Pulmonary artery endothelial cell (primary cell): ENCODE measurements at regions not wholly inside any gene's neighbourhood (a gene's known extent, or its start where the extent isn't known, plus 50 kb on each side); places are given as distances from the start of the nearest gene placed in this dataset.

Source experiments
- DNase-seq: peaks from one replicate; pipeline ENCODE4 v3.0.0-alpha.2; 2011; ENCODE audit warnings: low read depth, low spot score

DNA sequence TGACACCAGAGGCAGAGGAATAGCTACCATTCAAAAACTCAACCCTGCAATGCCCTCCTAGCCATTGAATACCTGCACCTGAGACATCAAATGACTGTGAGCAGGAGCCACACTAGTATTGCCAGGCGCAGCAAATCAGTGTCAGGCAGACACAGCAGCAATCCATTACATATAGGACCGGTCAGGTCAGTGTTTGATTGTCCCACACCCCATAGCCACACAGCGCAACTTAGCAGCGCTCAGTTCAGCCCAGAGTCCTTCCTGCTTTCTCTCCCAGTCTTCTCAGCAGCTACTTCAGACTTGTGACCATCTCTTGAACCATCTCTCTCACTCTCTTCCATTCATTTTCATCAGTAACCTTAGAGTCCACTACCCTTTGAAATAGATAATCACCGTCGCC lies 181.6 kb upstream of the GPR12 start:
- no peak for DNase-seq

DNA sequence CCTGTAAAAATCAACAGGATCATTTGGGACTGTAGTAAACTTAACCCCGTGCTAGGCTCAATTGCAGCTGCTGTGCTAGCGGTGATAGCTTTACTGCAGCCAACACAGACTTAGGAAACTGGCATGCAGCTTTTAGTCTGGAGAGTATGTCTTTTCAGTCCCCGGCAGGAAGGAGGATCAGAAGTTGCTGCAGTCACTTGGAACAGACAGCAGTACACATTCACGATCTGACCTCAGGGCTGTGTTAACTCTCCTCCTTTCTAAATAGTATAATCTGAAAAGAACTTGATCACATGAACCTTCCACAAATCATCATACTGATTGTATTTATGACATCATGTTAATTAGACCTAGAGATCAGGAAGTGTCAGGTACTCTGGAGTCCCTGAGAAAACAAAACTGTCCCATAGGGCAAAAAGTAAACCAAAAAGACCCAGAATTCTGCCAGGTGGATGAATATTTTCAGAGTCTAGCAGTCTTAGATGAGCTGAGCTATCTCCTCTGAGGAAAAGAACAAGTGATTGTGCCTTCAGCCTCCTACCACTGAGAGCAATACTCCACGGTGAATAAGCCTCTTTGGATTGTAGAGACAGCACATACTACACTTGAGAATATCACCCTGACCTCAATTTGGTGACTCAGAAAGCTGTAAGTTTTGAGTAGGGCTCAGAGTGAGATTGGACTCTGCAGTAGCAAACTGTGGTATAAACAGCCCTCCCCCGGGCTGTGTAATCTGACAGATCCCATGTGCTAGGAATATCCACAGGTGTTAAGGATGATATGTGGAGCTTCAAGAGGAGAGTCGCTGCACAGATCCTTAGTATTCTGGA lies 181.0 kb upstream of the GPR12 start:
- DNase-seq, result no peak

DNA sequence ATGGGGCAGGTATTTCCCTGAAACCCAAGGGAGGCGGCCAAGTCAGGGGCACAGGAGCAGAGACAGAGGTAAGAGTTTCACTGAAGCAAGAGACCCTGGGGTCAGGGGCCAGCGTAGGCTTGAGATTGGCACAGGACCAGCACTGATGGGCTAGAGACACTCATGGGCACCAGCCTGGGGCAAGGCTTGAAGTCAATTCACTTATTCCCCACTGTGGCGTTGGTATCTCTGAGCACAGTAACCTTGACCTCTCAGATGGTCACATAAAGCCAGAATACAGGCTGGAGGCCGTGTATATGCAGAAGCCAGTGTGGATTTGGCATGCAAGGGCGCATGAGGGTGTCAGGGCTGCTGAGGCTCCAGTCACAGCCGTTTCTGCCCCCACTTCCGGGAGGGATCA lies 173.5 kb upstream of the GPR12 start:
- no peak for DNase-seq

DNA sequence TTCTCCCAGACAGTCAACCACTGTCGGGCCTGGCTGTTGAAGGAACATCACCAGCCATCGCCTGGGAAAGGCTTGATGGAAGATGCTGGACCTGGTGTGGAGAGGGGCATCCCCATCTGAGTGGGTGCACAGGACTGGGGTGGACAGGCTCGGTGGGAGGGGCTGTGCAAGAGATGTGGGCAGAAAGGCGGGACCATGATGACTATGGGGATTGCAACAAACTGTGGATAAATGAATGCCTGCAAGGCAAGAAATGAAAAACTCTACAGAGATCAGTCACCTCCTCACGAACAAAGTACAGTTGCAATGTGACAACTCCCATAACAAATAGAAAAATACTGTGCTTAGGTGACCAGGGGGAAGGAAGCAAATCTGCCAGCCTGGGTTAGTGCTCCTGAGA lies 171.9 kb upstream of the GPR12 start:
- DNase-seq, result no peak

DNA sequence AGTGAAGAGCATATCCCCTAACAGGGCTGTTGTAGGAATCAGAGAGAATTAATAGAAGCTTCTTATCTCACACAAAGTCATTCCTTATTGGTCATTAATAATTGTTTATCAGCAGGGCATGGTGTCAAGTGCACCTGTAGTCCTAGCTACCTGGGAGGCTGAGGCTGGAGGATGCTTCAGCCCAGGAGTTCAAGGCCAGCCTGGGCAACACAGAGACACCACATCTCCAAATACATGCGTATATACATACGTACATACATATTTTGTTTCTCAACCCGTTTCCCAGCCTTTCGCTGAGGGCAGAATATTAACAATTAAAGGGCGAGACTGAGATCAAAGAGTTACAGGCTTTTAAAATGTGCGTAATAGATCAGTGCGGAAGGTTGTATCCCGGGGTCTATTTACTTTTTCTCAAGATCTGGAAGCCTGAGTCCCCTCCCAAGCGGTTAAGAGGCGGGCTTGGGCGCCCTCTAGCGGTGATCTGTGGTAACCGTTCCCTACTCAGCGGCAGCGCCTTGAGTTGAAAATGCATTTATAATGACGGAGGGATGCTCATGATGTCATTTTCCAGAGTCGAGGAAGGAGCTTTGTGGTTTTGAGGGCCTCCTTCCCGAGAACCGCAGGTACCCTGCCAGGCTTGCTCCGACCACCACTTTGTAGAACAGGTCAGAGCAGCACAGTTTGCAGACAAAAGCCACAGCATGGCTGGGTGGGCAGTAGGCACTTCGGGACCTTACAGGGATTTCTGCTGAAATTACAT lies 169.6 kb upstream of the GPR12 start:
- no peak for DNase-seq

DNA sequence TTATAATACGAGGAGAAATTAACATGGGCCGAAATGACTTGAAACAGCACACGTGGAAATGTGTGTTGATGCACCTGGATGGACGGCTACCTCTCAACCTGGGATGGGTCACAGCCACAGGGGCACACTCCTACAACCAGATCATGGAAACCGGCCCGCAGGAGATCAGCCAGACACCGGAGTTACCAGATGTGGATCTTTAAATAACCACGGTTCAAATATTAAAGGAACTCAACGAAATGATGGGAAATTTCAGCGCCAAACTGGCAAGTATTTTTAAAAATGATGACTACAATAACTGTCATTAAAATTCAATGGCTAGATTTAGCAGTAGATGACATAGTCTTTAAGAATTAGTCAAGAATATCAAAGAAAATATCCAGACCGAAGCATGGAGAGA lies 166.9 kb upstream of the GPR12 start:
- no peak for DNase-seq

DNA sequence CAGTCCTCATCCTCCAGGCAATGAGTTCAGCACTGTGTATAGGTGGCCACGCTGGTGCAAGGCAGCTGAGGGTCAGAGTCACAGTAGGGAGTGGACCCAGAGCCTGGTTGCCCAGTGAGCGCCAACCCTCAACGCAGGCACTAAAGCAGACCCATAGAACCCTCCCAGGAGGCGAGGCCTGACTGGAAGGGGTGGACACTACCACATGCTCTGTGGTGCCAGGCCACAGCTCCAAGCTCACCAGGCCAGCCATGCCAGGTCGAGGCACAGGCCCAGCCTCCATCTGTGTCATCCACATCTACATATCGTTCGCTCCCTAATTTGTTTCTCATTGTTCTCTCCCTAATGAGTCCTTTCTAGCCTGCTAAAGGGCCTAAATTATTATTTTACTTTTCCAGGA lies 165.8 kb upstream of the GPR12 start:
- DNase-seq, result no peak

DNA sequence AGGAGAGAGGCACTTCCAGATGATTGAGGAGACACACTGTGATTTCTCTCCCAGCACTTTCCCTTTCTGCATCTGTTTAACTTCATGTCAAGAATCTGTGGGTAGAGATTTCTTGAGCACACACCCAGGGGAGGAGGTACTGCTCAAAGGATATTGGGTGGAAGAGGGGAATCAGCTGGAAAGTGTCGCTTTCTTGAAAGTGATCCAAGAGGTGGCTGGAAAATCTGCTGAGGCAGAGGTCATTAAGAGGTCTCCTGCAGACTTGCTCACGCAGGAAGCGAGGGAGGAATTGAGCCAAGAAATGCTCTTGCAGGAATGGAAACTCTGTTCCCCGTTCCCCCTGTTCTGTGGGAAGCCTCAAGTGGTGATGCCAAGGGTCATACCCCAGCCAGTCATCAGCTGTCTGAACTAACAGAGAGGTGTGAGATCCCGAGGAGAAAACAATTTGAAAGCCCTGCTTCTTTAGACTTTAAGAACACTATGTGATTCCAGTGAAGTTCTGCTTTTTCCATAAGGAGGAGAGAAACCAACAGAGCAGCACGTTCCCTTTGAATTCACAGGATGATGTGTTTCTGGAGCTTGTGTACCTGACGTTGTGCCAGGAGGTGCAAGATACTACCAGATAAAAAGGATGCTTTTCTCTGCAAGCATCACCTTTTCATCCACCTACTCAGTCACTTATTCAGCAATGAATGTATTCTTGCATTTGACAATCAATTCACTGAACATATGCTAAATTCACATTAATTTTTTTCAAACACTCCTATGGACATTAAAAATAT lies 163.4 kb upstream of the GPR12 start:
- peak; percentile 24 for DNase-seq

DNA sequence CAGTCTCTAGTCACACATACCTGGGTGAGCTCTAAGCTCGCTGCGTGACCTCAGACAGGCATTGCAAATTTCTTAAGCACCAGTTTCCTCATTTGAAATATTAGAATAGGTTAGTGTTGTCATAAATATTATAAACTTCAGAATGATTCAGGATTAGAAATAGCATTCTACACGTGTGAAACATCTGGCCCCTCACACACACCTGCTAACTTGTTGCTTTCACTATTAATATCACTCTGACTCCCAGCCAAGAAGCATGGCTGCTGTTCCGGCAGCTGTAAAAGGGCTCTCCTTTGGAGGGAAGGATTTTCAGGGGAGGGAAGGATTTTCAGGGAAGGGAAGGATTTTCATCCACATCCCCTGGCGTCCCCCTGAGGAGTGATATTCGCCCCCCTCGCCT lies 161.3 kb upstream of the GPR12 start:
- DNase-seq, result no peak

DNA sequence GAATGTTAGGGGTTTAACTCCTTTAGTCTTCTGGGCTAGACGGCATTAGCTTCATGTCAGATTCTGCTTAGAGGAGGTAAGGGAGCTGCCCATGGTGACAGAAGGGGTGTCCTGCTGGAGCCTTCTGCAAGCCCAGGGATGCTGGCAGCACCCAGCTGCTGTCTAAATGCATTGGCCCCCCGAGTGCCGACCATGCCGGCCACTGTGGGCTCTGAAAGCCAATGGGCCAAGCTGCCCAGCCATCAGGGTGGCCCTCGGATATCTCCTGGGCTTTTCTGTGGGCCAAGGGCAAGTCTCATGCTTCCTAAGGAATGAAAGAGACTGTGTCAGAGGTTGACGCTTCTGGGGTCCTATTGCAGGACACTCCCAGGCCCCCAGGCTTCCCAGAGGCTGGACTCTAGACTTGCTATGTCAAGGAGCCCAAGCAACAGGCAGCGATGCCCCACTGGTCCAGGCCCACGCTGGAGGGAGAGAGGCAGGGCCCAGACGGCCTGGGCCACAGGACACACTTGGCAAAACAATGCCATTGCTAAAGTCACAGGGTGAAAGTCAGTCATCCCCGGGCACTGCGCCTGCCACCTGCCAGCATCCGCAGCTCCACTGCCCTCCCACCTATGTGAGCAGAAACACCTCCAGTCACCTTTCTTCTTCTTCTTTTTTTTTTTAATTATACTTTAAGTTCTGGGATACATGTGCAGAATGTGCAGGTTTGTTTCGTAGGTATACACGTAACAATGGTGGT lies 160.2 kb upstream of the GPR12 start:
- no peak for DNase-seq

DNA sequence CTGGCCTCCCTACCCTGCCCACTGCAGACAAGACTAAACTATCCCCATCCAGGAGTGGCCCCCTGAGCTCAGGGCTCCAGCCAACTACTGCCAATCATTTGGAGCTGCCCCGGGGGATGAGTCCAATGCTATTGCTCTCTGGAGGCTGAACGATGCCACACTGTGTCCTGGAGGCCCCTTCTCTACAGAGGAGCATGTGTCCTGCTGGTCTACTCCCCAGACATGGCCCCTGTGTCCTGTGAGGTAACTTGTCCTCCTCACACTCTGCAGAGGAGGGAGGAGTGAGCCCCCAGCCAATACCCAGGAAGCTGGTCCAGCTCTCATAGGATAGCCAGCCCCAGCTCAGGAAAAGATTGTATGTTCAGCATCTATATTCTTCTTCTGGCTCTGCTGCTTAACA lies 159.1 kb upstream of the GPR12 start:
- no peak for DNase-seq

DNA sequence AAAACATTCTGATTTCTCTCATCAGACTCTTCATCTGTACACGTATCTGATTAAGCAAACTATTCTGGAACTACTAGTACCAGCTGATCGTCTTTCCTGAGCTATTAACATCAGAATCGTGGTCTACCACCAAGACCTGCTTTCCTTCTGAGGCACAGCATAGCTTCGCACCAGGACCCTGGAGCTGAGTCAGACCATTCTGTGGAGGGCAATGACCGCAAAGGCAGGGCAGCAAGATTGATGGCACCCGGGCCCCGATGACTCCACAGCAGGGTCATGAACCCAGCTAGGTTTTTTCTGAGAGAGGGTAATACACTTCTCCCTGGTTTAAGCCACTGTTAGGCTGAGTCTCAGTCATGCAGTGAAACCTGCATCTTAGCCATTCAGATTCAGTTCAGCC lies 158.7 kb upstream of the GPR12 start:
- DNase-seq, result no peak

DNA sequence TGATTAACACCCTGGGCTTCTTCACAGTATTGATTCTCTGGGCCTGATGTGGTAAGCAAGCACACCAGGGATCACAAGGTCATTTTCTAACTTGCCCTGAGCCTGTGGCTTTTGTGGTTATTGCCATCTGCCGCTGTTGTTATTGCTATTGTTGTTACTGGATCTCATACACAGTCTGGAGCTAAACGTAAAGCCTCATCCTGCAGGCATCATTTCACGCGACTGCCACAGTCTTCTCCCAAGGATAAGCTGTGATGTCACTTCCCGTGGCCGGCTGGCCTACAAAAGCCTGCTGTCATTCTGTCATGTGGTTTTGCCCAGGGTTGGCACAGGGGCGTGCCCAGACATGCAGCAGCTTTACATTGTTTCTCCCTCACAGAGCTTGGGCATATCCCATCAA lies 154.0 kb upstream of the GPR12 start:
- no peak for DNase-seq

DNA sequence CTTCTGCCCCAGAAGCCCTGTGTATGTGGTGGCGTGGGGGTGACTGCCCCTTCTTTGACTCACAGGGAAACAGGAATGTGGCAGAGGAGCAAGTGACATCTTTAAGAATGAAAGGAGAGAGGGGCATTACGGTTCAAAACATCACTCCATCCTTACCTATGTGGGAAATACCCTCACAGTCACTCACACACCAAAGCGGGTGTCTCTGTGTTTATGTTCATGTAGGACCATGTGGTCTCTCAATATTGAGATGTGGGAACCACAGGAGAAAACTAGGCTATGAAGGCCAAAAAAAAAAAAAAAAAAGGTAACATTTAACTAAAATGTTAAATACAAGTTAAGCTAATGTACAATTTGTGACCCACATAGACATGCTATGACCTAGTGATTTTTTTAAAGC lies 153.6 kb upstream of the GPR12 start:
- DNase-seq, result no peak

DNA sequence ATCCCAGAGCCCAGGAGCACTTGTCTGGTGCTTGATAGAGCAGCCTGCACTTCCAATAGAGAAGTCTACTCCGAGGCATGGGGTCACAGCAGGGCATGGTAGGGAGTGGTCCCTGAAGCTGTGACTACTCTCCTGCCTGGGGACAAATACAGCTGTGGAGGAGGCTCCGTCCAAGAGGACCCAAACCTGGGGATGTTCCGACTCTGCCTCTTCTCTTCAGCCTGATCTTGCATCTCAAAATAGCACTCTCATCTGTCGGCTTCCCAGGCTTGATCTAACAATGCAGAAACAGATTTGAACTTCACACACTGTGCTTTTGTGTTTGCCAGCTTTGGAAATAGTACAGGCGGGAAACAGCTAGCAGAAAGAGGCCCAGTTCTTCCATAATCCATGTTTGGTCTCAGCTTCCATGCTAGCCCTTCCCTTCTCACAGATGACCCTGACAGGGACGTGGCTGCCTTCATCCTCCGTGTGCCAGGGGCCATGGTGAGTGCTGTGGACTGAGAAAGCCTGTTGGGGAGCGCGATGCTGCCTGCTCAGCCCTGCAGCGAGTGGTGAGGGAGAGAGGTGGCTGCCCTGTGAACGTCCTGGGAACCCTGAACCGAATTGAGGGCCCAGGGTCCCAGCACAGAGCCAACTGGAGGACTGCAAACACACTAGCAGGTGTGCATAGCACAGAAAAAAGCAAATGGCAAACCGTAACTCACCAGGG lies 150.3 kb upstream of the GPR12 start:
- no peak for DNase-seq

DNA sequence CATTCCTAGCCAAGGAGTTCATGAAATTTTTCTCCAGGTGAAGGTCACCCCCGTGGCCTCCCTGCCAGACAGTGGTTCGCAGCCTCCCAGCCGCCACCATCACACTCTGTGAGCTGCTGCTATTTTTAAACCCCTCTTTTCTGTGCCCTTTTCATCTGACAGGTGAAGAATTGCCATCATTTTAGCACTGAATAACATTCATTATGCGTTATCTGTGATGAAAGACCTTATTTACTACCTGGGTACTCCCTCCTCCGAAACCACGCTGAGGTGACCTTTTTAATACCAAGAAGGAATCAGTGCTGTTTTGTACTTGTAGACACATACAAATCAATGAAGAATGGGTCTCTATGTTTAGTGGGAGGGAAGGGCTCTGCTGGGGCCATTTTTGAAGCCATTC lies 148.9 kb upstream of the GPR12 start:
- DNase-seq, result no peak

DNA sequence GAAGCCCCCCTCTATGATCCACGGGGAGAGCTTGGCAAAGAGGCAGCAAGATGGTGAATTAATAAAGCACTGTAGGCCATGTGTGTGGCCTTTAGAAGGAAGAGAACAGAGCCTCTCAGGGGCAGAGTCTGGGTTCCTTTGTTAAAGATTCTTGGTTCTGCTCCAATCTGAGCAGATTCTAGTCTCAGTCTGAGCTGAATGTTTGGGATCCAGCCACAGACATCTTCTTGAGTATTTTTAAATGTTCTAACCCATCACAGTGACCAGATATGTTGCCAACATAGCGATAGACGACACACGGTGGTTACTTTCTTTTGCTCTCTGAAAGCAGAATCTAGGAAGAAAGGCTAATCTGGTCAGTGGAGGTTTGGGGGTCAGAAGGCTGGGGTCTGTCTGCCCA lies 147.5 kb upstream of the GPR12 start:
- DNase-seq, result no peak

DNA sequence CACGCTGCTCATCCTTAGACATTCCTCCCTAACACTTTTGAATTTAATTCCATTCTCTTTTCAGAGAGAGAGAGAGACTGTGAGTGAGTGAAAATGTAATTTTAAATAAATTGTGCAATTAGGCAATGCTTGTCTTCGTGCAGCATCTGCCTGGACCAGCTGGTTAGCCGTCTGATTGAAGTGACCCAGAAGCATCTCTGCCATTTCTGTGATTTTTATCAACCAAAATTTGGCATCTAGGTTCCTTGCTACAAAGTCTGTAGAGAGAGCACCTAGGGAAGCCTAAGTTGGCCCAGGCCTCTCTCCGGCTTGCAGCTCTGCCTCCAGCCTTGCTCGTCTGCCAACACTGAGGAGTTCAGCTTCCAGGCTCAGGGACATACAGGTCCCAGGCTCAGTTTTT lies 138.6 kb upstream of the GPR12 start:
- DNase-seq, result no peak

DNA sequence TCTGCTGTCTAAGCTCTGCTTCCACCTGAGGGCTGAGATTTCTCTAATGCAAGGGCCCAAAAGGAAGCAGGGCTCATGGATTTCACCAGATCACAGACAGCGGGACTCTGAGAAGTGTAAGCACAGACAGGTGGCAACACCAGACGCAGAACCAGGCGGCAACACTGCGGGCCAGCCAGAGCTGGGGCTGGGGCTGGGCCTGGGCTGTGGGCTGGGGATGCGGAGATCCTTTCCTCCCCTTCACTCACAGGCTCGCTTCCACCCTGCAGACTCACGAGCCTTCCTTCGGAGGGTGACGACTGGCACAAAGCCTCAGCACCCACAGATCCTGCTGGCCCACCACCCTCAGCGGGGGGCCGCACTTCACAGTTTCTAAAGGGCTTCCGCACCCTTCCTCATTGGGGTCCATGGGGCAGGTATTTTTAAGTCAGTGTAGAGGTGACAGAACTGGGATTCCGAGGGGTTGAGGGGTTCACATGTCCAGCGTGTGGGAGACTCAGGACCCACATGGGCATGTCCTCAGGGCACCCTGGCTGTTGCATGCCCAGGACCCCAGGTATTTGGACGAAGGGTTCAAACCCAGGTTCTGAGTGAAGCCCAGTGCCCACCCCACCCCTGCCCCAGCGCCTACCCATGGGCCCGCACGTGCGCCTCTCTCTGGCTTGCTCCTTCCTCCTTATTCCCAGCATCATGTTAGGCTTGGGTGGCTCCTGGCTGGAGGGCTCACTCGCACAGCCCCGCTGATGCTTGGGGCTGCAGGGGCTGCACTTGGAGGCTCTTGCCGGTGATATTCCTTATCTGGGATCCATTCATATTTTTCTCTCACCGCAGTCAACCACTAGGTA lies 137.3 kb upstream of the GPR12 start:
- no peak for DNase-seq
